NCI-H187 (cell line): ENCODE measurements at regions not wholly inside any gene's neighbourhood (a gene's known extent, or its start where the extent isn't known, plus 50 kb on each side); places are given as distances from the start of the nearest gene placed in this dataset.

ENCODE experiments used
- DNase-seq, 2 experiments: peaks; one replicate each; lab custom pipeline; 2025; lab: John Stamatoyannopoulos, UW

- DNase-seq = no peak
Measured at GRCh38 chr3:189500798-189501495, 130.2 kb upstream of the TP63 start.

GRCh38 chr3:189502256-189502655 lies 128.9 kb upstream of the TP63 start:
- no peak for DNase-seq

- no peak for DNase-seq
Measured at GRCh38 chr3:189502676-189503257, 128.4 kb upstream of the TP63 start.

GRCh38 chr3:189507856-189508255 lies 123.3 kb upstream of the TP63 start:
- no peak for DNase-seq

GRCh38 chr3:189508784-189509501 lies 122.2 kb upstream of the TP63 start:
- no peak for DNase-seq

- DNase-seq = no peak
Measured at GRCh38 chr3:189512039-189512438, 119.2 kb upstream of the TP63 start.

GRCh38 chr3:189512821-189513220 lies 118.4 kb upstream of the TP63 start:
- DNase-seq = no peak

- DNase-seq = no peak
Measured at GRCh38 chr3:189513281-189514117, 117.7 kb upstream of the TP63 start.

- no peak for DNase-seq
Measured at GRCh38 chr3:189516039-189516438, 115.2 kb upstream of the TP63 start.

GRCh38 chr3:189517981-189518380 lies 113.2 kb upstream of the TP63 start:
- no peak for DNase-seq

- DNase-seq = no peak
Measured at GRCh38 chr3:189519458-189519857, 111.7 kb upstream of the TP63 start.

- DNase-seq = no peak
Measured at GRCh38 chr3:189529468-189529867, 101.7 kb upstream of the TP63 start.

GRCh38 chr3:189529889-189530471 lies 101.2 kb upstream of the TP63 start:
- no peak for DNase-seq

- DNase-seq = no peak
Measured at GRCh38 chr3:189530822-189531221, 100.4 kb upstream of the TP63 start.

- no peak for DNase-seq
Measured at GRCh38 chr3:189531271-189531670, 99.9 kb upstream of the TP63 start.

- DNase-seq = no peak
Measured at GRCh38 chr3:189534531-189534930, 96.7 kb upstream of the TP63 start.

GRCh38 chr3:189537135-189537534 lies 94.1 kb upstream of the TP63 start:
- no peak for DNase-seq

- no peak for DNase-seq
Measured at GRCh38 chr3:189547448-189547847, 83.7 kb upstream of the TP63 start.

- no peak for DNase-seq
Measured at GRCh38 chr3:189548053-189548452, 83.1 kb upstream of the TP63 start.

- DNase-seq = no peak
Measured at GRCh38 chr3:189551007-189551406, 80.2 kb upstream of the TP63 start.

GRCh38 chr3:189554868-189555557 lies 76.2 kb upstream of the TP63 start:
- no peak for DNase-seq

GRCh38 chr3:189555558-189555881 lies 75.7 kb upstream of the TP63 start:
- DNase-seq = no peak
